HL-60 (cell line): ENCODE measurements at regions not wholly inside any gene's neighbourhood (a gene's known extent, or its start where the extent isn't known, plus 50 kb on each side); places are given as distances from the start of the nearest gene placed in this dataset.

Experiments used
- GABPA ChIP-seq: IDR thresholded peaks from 2 replicates; pipeline ENCODE4 v1.6.1; 2012; ENCODE audit warnings: low read depth
- POLR2AphosphoS5 ChIP-seq: IDR thresholded peaks from 2 replicates; pipeline ENCODE4 v1.6.1; 2012; ENCODE audit warnings: low read depth
- TF ChIP-seq, protein P1 (sequence below): IDR thresholded peaks from one replicate; pipeline ENCODE4 v1.5.1; 2011; ENCODE audit warnings: low read length, control low read depth, inconsistent platforms; ENCODE audit not compliant: insufficient read depth

DNA sequence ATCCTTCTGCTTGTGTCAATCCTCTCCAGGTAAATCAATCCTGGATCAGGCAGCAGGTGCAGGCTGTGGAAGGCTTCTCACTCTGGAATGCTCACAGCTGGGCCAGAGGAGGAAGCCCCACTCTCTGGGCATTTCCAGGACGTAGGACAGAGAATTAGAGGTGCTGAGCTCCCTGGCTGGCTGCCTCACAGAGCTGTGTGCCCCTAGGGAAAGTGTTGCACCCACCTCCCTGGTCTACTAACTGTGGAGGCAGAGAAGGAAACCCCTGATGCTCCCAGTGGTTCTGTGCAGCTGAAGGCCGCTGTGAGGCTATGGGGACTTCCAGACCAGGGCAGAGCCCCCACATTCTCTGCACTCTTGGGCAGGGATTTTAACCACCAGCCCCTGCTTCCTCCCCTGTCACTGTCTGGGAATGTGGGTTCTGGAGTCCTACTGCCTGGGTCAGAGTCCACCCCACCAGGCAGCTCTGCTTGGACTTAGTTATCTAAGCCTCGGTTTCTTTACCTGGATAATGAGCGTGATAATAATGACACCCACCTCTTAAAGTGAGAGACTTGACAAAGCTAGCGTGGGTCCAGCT, 73.5 kb upstream of the EEPD1 start:
- TF ChIP-seq, protein P1, sequence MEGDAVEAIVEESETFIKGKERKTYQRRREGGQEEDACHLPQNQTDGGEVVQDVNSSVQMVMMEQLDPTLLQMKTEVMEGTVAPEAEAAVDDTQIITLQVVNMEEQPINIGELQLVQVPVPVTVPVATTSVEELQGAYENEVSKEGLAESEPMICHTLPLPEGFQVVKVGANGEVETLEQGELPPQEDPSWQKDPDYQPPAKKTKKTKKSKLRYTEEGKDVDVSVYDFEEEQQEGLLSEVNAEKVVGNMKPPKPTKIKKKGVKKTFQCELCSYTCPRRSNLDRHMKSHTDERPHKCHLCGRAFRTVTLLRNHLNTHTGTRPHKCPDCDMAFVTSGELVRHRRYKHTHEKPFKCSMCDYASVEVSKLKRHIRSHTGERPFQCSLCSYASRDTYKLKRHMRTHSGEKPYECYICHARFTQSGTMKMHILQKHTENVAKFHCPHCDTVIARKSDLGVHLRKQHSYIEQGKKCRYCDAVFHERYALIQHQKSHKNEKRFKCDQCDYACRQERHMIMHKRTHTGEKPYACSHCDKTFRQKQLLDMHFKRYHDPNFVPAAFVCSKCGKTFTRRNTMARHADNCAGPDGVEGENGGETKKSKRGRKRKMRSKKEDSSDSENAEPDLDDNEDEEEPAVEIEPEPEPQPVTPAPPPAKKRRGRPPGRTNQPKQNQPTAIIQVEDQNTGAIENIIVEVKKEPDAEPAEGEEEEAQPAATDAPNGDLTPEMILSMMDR: no peak
- TF ChIP-seq POLR2AphosphoS5 (no peak), GABPA (no peak)
